HAP-1 (cell line): ENCODE measurements at regions not wholly inside any gene's neighbourhood (a gene's known extent, or its start where the extent isn't known, plus 50 kb on each side); places are given as distances from the start of the nearest gene placed in this dataset.
A peak's percentile ranks its signal among the peaks of the same experiment; 100 is the strongest.
"Not testable (repeated sequence)": the region's sequence is repeated elsewhere in the genome, so short reads cannot be mapped to it uniquely, and the experiment has no call there.

Source experiments
- DNase-seq, 2 experiments: peaks; one replicate each; pipeline ENCODE4 v3.0.0-alpha.2; 2016 to 2020; ENCODE audit warnings: low spot score in 2 of 2
- H3K27me3 ChIP-seq: fragments of 250-450 bp; sonication (Bioruptor Pico); 2 replicates; pipeline ENCODE4 v1.5.1; 2020; ENCODE audit warnings: low read depth, mild to moderate bottlenecking, moderate library complexity
- H3K36me3 ChIP-seq: fragments of 250-450 bp; sonication (Bioruptor Pico); replicated peaks from 2 replicates; pipeline ENCODE4 v1.5.1; 2020; ENCODE audit warnings: mild to moderate bottlenecking
- H3K4me1 ChIP-seq: fragments of 250-450 bp; sonication (Bioruptor Pico); 2 replicates; pipeline ENCODE4 v1.5.1; 2020; ENCODE audit warnings: mild to moderate bottlenecking
- H3K4me3 ChIP-seq: fragments of 250-450 bp; sonication (Bioruptor Pico); 2 replicates; pipeline ENCODE4 v1.5.1; 2020; ENCODE audit warnings: mild to moderate bottlenecking, moderate library complexity
- H3K9me3 ChIP-seq: fragments of 250-450 bp; sonication (Bioruptor Pico); 2 replicates; pipeline ENCODE4 v1.5.1; 2020; ENCODE audit warnings: mild to moderate bottlenecking, moderate library complexity
- in situ Hi-C: fragments of 300-500 bp; cut with MboI; formaldehyde crosslinking; loops from 3 replicates; pipeline ENCODE4 v1.14.3; 2020; ENCODE audit warnings: low sequenced_read_pairs, inconsistent platforms, mixed read lengths

DNA sequence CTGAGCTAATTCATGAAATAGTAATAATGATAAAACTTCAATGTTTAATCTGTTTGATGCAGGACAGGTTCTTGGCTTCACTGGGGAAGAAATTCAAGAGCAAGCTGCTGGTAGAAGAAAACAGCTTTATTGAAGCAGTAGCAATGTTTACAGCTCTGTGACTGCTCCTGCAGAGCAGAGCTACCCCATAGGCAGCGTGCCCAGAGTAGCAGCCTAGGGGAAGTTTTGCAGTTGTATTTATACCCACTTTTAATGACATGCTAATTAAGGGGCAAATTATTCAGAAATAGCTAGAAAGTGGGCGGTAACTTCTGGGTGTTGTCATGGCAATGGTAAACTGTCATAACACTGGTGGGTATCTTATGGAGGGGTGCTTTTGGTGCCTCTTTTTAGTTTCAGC lies 518.0 kb downstream of the RFPL4B start:
- H3K36me3 ChIP-seq = no peaks in the 10 kb centered on the region
- no peaks in the 10 kb centered on the region for H3K27me3 ChIP-seq
- H3K4me1 ChIP-seq = no peaks in the 10 kb centered on the region
- in situ Hi-C loops = no loop called here
- no peak for DNase-seq
- no peak overlapping the region for H3K4me3 ChIP-seq
- H3K9me3 ChIP-seq = no peaks in the 10 kb centered on the region

DNA sequence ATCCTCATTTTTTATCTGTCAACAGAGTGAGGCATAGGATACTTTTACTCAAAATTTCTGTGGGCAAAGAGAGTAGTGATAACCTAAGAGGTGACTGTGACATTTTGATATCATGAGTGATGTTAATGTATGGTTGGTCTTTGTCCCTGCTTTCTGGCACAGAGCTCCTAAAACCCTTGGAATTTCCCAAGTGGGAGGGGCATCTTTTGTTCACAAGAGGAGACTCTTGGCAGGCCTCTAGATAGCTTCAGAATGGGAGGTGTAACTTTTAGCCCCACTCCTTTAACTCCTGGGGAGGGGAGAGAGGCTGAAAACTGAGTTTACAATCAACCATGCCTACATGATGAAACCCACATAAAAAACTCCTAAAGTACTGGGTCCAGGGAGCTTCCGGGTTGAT lies 527.8 kb downstream of the RFPL4B start:
- Histone ChIP-seq H3K27me3 (no peaks in the 10 kb centered on the region), H3K9me3 (no peaks in the 10 kb centered on the region), H3K4me3 (no peak overlapping the region), H3K36me3 (no peaks in the 10 kb centered on the region), H3K4me1 (no peaks in the 10 kb centered on the region; the same call in 1 of the 2 replicates)
- in situ Hi-C loops = no loop called here
- peak; percentile 10 to 29 for DNase-seq

DNA sequence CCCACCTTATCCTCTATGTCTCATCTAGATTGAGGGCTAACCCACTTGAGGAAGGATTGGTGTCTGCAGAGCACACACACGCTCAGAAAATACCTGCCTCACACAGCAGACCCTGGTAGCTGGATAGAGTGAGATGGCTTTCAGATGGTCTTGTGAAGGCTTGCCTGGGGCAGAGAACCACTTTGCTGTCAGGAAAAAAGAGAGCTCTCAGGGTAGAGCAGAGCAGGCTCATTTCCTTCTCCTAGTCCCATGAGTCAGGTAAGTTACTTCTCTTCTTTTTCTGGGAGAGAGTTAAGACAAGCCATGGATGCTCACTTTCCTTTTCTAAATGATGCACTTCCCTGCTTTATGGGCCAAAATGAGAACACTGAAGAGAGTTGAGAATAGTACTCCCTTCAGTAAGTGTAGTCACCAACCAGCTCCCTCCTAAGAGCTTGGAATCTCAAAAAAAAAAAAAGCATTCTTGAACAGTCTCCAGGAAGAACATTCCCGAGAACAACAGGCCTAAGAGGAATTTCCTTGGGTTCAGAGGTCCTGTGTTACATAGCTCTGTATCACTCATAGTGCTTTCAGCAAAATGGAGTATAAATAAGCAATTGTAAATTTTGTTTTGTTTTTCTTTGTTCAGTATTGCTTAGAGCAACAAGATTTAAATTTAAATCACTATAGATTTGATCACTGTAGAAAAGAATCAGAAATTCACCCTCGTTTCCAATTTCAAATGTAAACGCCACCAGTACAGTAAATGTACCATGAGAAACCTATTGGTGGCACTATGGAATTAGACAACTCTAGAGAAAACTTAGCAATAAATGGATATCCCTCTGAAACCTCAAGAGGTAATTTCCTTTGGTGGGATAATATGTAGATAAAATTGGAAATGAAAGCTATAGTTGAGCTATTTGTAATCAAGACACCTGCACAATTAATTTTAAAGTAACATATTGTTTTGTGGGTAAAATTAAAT lies 530.3 kb downstream of the RFPL4B start:
- DNase-seq = peak in 1 of 2 experiments; percentile 29
- H3K9me3 ChIP-seq = no peaks in the 10 kb centered on the region
- no peaks in the 10 kb centered on the region for H3K36me3 ChIP-seq
- H3K27me3 ChIP-seq = no peaks in the 10 kb centered on the region
- in situ Hi-C loops = no loop called here
- H3K4me1 ChIP-seq = no peaks in the 10 kb centered on the region; the same call in 1 of the 2 replicates
- H3K4me3 ChIP-seq = no peak overlapping the region

DNA sequence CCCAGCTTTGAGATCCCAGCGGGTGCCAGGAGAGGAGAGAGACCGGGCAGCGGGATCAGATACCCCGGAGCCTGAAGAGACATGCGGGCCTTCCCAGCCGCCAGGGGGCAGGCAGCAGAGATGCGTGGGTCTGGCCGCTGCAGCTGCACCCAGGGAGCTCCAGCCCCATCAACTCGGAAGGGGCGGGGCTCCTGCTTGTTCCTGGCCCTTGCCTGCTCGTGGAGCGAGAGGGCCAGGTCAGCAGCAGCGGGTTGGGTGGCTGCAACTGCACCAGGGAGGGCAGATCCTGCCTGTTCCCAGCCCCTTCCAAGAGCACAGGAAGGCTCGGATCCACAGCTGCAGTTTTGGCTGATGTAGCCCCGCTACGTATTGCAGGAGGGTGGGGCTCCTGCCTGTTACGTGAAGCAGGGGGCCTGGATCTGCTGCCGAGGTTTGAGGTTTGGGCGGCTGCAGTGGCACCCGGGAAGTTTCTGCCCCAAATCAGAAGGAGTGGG lies 532.8 kb downstream of the RFPL4B start:
- Histone ChIP-seq H3K27me3 (no peaks in the 10 kb centered on the region), H3K4me1 (no peaks in the 10 kb centered on the region; the same call in 1 of the 2 replicates), H3K36me3 (no peaks in the 10 kb centered on the region), H3K4me3 (no peak overlapping the region), H3K9me3 (no peaks in the 10 kb centered on the region)
- peak in 1 of 2 experiments; percentile 48 for DNase-seq
- in situ Hi-C loops = no loop called here

DNA sequence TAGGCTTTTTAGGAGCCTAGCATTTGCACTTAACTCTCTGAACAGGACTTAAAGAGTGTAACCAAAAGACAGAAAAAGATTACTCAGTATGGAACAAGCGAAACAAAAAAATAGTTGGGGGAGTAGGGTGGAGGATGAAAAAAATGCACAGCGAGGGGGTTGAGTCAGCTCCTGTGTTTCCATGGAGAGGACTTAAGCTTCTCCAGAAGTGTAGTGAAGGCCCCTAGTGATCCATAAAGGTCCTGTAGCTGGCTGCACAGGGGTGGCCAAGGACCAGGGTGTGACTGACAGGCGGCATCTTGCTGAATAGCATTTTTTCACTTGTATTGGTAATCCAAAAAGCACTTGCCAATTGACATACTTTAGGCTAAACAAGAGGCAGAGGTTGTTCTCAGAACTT lies 533.9 kb downstream of the RFPL4B start:
- Histone ChIP-seq H3K4me3 (no peak overlapping the region), H3K27me3 (no peaks in the 10 kb centered on the region), H3K9me3 (no peaks in the 10 kb centered on the region), H3K36me3 (no peaks in the 10 kb centered on the region), H3K4me1 (no peaks in the 10 kb centered on the region; the same call in 1 of the 2 replicates)
- no peak for DNase-seq
- in situ Hi-C loops = no loop called here

DNA sequence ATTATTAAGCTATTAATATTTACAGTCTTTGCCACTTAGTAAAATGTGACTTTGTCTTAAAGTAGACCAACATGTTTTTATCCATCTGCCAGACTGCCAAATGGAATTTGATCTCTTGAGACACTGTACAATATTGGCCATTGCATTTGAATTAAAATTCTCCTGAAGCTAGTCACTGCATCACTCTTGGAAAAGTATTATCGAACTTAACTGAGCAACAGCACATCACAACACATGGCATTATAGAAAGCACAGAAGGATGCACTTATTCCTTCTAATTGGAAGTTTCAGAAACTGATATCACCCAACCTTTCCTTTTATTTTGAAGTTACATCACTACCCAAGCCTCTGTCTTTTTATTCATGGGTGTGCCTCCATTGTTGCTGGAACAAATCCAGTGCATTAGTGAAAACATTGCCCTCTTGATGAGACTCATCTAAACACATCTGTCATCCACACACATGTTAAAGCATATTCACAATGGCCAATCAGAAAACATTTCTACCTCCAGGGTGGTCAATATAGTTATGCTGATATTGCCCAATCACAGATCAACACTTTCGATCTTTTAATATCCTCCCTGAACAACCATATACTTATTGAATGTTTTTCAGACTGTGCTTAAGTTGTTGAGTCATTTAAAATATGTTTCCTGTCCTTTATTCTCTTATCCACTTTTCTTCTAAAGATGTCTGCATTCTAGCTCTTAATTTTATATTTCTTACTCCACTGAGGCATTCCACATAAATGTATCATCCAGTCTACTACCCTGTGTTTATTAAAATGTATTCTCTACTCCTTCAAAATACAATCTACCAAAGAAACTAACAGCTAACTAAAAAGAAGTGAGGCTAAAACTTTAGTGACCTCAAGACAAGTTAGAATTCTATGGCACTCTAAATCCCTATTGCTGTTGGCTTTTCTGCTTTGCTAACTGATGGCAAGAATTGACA lies 535.0 kb downstream of the RFPL4B start:
- Histone ChIP-seq H3K27me3 (no peaks in the 10 kb centered on the region), H3K36me3 (no peaks in the 10 kb centered on the region), H3K4me3 (no peak overlapping the region), H3K4me1 (no peaks in the 10 kb centered on the region; the same call in 1 of the 2 replicates), H3K9me3 (no peaks in the 10 kb centered on the region)
- in situ Hi-C loops = no loop called here
- DNase-seq = no peak

DNA sequence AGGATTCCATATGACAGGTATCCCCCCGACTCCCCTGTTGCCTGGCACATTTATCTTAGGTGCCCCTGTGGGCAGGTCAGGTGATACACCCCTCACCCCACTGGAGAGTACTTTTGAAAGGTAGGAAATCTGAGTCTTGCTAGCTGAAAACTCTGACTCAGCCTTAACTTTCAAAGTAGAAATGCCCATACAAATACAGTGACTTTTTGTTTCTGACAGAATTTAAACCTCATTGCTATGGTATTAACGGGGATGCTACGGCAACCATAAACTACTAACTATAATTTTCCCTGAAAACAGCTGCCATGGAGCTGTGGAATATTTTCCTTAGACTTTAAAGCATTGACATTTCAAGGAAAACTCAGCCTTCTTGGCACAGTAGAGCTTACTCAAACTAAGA lies 536.0 kb downstream of the RFPL4B start:
- Histone ChIP-seq H3K4me3 (no peak overlapping the region), H3K36me3 (no peaks in the 10 kb centered on the region), H3K4me1 (no peaks in the 10 kb centered on the region), H3K9me3 (no peaks in the 10 kb centered on the region), H3K27me3 (no peaks in the 10 kb centered on the region)
- no peak for DNase-seq
- in situ Hi-C loops = no loop called here

DNA sequence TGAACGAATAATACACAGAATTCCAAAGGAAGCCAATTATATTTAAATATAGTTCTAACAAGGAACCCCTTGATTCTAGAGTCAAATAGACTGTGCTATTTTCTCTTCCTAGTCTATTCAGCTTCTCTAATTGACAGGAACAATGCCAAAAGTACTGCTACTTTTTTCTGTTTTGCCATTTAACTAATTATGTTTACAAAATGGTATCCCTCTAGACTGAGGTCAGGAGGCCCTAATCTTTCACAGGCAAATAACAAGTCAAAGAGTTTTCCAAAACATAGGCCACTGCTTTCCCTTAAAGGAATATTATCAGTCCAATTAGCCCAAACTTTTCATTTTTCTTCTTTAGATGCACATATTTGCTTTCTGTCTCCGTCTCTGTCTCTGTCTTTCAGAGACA lies 539.3 kb downstream of the RFPL4B start:
- H3K4me1 ChIP-seq = no peaks in the 10 kb centered on the region
- H3K4me3 ChIP-seq = no peak overlapping the region
- H3K36me3 ChIP-seq = no peaks in the 10 kb centered on the region
- H3K9me3 ChIP-seq = no peaks in the 10 kb centered on the region
- H3K27me3 ChIP-seq = no peaks in the 10 kb centered on the region
- no peak for DNase-seq
- in situ Hi-C loops = no loop called here

DNA sequence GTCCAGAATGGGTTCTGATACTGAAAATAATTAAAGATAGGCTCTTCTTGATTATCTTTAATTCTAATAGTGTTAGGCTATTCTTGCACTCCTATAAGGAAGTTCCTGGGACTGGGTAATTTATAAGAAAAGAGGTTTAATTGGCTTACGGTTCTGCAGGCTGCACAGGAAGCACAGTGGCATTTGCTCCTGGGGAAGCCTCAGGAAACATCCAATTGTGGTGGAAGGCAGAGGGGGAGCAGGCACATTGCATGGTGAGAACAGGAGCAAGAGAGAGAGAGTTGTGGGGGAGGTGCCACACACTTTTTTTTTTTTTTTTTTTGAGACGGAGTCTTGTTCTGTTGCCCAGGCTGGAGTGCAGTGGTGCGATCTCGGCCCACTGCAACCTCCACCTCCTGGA lies 540.3 kb downstream of the RFPL4B start:
- H3K36me3 ChIP-seq, H3K27me3 ChIP-seq, DNase-seq, in situ Hi-C loops, H3K4me1 ChIP-seq, H3K4me3 ChIP-seq, H3K9me3 ChIP-seq: not testable (repeated sequence)

DNA sequence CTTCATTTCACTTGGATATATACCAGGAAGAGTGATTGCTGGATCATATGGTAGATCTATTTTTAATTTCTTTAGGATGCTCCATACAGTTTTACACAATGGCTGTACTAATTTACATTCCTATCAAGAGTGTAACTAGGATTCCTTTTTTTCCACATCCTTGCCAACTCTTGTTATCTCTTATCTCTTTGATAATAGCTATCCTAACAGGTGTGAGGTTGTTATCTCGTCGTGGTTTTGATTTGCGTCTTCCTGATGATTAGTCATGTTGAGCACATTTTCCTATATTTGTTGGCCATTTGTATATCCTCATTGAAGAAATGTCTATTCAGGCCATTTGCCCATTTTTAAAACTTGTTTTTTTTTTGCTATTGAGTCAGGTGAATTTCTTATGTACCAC lies 552.4 kb downstream of the RFPL4B start:
- in situ Hi-C loops = no loop called here
- no peak for DNase-seq
- Histone ChIP-seq H3K36me3 (no peaks in the 10 kb centered on the region), H3K27me3 (no peaks in the 10 kb centered on the region), H3K9me3 (no peaks in the 10 kb centered on the region), H3K4me1 (no peaks in the 10 kb centered on the region), H3K4me3 (no peak overlapping the region)

DNA sequence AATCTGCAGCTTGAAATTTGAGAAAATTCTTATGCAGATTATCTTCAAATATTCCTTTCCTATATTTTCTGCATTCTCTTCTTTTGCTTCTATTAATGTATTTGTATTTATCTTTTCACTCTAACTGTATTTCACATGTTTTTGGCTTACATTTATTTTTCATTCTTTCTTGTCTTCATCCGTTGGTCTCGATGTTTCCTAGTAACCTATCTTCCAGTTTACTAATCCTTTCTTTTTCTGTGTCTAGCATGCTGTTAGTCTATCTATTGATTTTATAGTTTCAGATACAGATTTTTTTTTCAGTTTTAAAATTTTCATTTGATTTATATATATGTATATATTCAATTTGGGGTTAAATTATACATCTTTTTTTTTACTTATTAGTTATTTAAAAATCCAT lies 556.2 kb downstream of the RFPL4B start:
- Histone ChIP-seq H3K36me3 (no peaks in the 10 kb centered on the region), H3K9me3 (no peaks in the 10 kb centered on the region), H3K27me3 (no peaks in the 10 kb centered on the region), H3K4me3 (no peak overlapping the region), H3K4me1 (no peaks in the 10 kb centered on the region)
- in situ Hi-C loops = no loop called here
- no peak for DNase-seq

DNA sequence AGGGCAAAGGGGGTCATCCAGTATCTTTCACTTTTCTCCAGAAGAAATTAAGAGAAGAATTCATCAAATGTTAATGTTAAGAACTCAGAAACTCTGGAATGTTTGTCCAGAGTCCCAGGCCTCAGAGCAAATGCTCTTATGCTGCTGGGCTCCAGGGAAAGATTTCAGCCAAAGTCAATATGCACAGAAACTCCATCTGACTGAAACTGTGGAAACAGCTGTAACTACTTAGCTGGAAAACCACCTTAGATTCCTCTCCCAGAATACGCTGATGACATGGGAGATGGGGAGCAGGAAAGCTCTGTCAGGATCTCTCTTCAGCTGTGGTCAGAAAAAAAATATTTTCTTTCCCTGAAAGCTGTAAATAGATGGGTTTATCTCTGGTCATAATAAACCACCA lies 559.6 kb downstream of the RFPL4B start:
- peaks cover 2% of the 10 kb centered on the region for H3K4me1 ChIP-seq
- no peaks in the 10 kb centered on the region for H3K9me3 ChIP-seq
- H3K4me3 ChIP-seq = no peak overlapping the region
- H3K36me3 ChIP-seq = no peaks in the 10 kb centered on the region
- in situ Hi-C loops = no loop called here
- no peaks in the 10 kb centered on the region for H3K27me3 ChIP-seq
- DNase-seq = no peak

DNA sequence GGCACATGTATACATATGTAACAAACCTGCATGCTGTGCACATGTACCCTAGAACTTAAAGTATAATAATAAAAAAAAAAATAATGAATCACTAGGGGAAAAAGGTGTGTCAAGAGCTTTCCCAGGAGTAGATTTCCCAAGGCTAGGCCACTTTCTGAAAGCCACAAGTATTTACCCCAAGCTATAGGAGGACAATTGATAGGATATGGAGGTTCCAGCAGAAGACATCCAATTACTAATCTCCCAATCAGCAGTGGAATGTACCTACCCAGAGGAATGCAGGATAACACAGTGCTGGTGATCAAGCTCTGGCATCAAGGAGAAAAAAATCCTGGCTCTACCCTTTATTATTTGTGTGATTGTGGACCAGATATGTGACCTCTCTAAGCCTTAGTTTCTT lies 562.7 kb downstream of the RFPL4B start:
- H3K36me3 ChIP-seq = no peaks in the 10 kb centered on the region
- H3K4me1 ChIP-seq = peaks cover 25% of the 10 kb centered on the region
- in situ Hi-C loops = no loop called here
- H3K9me3 ChIP-seq = no peaks in the 10 kb centered on the region
- H3K27me3 ChIP-seq = no peaks in the 10 kb centered on the region
- DNase-seq = no peak
- H3K4me3 ChIP-seq = no peak overlapping the region

DNA sequence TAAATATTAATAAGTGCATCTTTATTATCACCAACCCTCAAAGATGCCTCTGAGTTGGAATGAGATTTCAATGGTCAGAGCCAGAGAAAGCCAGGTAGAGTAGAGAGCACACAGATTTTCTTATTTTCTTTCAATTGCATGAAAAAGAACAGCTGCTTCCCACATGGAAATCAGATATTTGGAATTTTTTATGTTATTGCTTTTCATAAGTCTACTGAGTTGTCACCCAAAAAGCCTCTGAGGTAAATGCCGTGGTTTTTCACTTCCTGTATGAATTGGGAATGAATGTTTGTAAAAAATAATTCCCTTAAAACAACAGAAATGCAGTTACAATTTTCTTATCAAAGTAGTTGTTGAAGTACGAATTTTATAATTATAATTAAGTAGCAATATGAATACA lies 563.1 kb downstream of the RFPL4B start:
- no peak overlapping the region for H3K4me3 ChIP-seq
- H3K27me3 ChIP-seq = no peaks in the 10 kb centered on the region
- no peak for DNase-seq
- in situ Hi-C loops = no loop called here
- no peaks in the 10 kb centered on the region for H3K9me3 ChIP-seq
- H3K4me1 ChIP-seq = peaks cover 25% of the 10 kb centered on the region
- no peaks in the 10 kb centered on the region for H3K36me3 ChIP-seq
